ENCODE measurements at regions not wholly inside any gene's neighbourhood (a gene's known extent, or its start where the extent isn't known, plus 50 kb on each side); places are given as distances from the start of the nearest gene placed in this dataset.

DNA sequence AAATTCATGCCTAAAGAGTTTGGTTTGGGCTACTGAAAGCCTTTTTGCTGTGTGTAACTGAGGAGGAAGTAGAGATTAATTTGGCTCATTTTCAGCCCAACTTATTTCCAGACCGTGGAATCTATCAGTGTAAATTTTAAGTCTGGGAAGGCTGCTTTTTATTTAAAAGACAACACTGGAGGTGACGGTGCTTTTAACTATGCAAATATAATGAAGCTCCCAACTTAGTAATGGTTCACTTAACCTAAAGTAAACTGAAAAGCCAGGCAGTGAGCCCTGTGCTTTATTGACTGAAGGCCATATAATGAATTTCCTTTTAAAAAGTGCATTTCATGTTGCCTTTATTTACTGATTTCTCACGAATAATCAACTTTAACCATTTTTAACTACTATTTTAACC, 127.2 kb downstream of the NPY start:
- no peak overlapping the region for H3K27ac Mint-ChIP-seq
- no peaks in the 10 kb centered on the region for H3K9me3 Mint-ChIP-seq
- no peaks in the 10 kb centered on the region for H3K27me3 Mint-ChIP-seq
- no peaks in the 10 kb centered on the region for H3K36me3 Mint-ChIP-seq
- TF ChIP-seq, protein P1, sequence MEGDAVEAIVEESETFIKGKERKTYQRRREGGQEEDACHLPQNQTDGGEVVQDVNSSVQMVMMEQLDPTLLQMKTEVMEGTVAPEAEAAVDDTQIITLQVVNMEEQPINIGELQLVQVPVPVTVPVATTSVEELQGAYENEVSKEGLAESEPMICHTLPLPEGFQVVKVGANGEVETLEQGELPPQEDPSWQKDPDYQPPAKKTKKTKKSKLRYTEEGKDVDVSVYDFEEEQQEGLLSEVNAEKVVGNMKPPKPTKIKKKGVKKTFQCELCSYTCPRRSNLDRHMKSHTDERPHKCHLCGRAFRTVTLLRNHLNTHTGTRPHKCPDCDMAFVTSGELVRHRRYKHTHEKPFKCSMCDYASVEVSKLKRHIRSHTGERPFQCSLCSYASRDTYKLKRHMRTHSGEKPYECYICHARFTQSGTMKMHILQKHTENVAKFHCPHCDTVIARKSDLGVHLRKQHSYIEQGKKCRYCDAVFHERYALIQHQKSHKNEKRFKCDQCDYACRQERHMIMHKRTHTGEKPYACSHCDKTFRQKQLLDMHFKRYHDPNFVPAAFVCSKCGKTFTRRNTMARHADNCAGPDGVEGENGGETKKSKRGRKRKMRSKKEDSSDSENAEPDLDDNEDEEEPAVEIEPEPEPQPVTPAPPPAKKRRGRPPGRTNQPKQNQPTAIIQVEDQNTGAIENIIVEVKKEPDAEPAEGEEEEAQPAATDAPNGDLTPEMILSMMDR (conservative IDR thresholded peaks at IDR 0.05): no peak
- no peak for DNase-seq (ENCODE audit: extremely low spot score, unreplicated experiment)
- H3K4me1 Mint-ChIP-seq (ENCODE audit: unreplicated experiment): no peaks in the 10 kb centered on the region
- H3K4me3 Mint-ChIP-seq: no peak overlapping the region

DNA sequence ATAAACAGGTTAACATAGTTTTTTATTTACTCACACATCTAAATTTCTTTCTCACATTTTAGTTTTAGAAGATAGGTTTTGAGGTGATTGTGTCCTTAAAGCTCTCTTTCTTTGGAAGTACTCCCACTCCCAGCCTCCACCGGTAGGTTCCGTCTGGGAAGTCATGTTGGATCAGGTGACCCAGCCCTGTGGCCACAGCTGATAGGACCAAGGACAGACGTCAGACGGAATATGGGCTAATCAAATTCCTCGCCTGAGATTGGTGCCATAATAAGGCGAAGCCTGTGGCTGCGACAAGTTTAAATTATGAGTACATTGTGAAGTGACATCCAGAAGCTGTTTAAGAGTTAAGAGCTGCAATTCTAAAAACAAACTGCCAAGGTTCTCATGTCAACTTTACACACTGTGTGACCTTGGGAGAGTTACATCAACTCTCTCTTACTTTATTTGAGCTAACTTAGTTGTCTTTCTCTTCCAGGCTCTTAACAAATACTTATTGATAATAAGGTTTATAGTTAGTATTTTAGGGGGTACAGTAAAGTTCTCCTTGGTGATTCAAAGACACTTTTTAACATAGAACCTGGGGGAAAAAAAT, 133.6 kb downstream of the NPY start:
- Mint-ChIP-seq H3K4me3 (no peak overlapping the region), H3K27ac (no peak overlapping the region), H3K36me3 (no peaks in the 10 kb centered on the region), H3K27me3 (no peaks in the 10 kb centered on the region), H3K9me3 (no peaks in the 10 kb centered on the region), H3K4me1 (ENCODE audit: unreplicated experiment) (peaks cover 1% of the 10 kb centered on the region)
- TF ChIP-seq, protein P1 (conservative IDR thresholded peaks at IDR 0.05): no peak
- DNase-seq (ENCODE audit: extremely low spot score, unreplicated experiment): no peak

DNA sequence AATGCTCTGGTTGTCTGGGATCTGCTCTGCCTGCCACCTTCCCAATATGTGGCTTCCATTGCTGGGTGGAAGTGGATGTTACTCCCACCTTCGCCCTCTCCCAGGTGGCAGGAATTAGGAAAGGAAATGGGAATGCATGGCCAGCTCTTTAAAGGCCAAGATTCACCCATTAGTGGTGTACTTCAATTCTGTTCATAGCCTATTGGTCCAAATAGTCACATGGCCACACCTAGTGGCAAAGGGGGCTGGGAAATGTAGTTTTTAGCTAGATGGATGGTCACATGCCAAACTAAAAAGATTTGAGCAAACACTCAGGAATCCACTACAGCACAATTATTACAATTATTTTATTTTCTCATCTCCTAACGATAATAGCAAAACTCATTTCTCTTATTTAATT, 135.1 kb downstream of the NPY start:
- Mint-ChIP-seq H3K36me3 (no peaks in the 10 kb centered on the region), H3K4me1 (ENCODE audit: unreplicated experiment) (peaks cover 3% of the 10 kb centered on the region), H3K4me3 (no peak overlapping the region), H3K27me3 (no peaks in the 10 kb centered on the region), H3K27ac (no peak overlapping the region), H3K9me3 (no peaks in the 10 kb centered on the region)
- TF ChIP-seq, protein P1 (conservative IDR thresholded peaks at IDR 0.05): no peak
- DNase-seq (ENCODE audit: extremely low spot score, unreplicated experiment): no peak

DNA sequence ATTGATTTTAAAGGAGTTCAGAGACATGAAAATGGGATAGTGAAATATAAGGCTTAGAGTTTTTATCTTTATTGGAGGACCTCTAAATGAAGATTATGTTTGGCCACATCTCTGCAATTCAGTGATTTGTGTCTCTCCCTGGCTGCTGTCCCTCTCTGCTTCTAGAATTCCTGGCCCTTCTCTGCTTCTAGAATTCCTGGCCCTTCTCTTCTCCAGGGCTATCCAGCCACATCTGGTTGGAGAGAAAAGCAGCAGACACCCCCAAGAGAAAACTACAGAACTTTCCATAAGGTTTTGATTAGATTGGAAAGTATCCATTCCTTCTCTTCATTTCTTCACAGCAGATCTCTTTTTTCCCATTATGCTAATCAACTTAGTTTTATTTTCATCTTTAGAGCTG, 135.5 kb downstream of the NPY start:
- no peak for DNase-seq (ENCODE audit: extremely low spot score, unreplicated experiment)
- Mint-ChIP-seq H3K9me3 (no peaks in the 10 kb centered on the region), H3K4me1 (ENCODE audit: unreplicated experiment) (peaks cover 3% of the 10 kb centered on the region), H3K27me3 (no peaks in the 10 kb centered on the region), H3K27ac (no peak overlapping the region), H3K36me3 (no peaks in the 10 kb centered on the region), H3K4me3 (no peak overlapping the region)
- TF ChIP-seq, protein P1 (conservative IDR thresholded peaks at IDR 0.05): no peak

DNA sequence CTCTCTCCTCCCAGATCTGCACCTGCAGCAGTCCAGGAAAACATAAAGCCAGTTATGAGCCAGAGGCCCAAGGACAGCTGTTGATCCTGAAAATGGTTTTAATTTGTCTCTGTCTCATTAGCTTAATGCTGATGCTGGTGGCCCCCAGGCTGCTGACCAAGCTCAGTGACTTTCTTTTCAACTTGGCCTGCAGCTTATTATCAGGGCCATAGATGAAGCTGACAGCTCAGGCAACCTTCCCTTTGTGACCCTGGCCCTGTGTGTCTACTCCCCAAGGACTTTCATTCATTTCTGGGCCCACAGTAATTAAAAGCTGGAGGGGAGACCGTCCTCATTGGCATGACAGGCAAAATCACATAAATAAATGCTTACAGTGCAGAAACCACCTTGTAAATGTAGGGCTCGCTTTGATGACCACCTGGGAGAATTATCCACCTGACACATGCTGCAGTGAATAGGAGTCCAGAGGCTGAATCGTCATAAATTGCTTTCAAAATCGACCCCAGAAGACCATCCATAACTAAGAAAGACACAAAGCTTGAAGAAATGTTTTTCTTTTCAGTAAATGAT, 138.5 kb downstream of the NPY start:
- Mint-ChIP-seq H3K27ac (no peak overlapping the region), H3K4me3 (no peak overlapping the region), H3K9me3 (peaks cover 4% of the 10 kb centered on the region), H3K4me1 (ENCODE audit: unreplicated experiment) (peaks cover 3% of the 10 kb centered on the region), H3K36me3 (no peaks in the 10 kb centered on the region), H3K27me3 (peaks cover 4% of the 10 kb centered on the region)
- no peak for DNase-seq (ENCODE audit: extremely low spot score, unreplicated experiment)
- TF ChIP-seq, protein P1 (conservative IDR thresholded peaks at IDR 0.05): no peak

Measured in type B pancreatic cell (in vitro differentiated cells).